Activated T-helper 17 cell treated with anti-CD3 and anti-CD28 coated beads, Interleukin-2, amount 50 U/mL, for 72 hours (primary cell): ENCODE measurements at regions not wholly inside any gene's neighbourhood (a gene's known extent, or its start where the extent isn't known, plus 50 kb on each side); places are given as distances from the start of the nearest gene placed in this dataset.
"Not testable (repeated sequence)": the region's sequence is repeated elsewhere in the genome, so short reads cannot be mapped to it uniquely, and the experiment has no call there.

Experiments
- ATAC-seq: fragments of 150-1000 bp; cut with Tn5 transposase; replicated peaks from 2 replicates; pipeline ENCODE4 v1.10.0; 2021; ENCODE audit warnings: mild to moderate bottlenecking, moderate library complexity
- H3K27ac Mint-ChIP-seq: one replicate; pipeline ENCODE4 v1.8.0; 2022; ENCODE audit warnings: mixed read lengths
- H3K27me3 Mint-ChIP-seq: one replicate; pipeline ENCODE4 v1.8.0; 2022; ENCODE audit warnings: mixed read lengths
- H3K36me3 Mint-ChIP-seq: one replicate; pipeline ENCODE4 v1.8.0; 2022; ENCODE audit warnings: low read depth, mild to moderate bottlenecking, mixed read lengths
- H3K4me1 Mint-ChIP-seq: one replicate; pipeline ENCODE4 v1.8.0; 2022; ENCODE audit warnings: mixed read lengths
- H3K4me3 Mint-ChIP-seq: one replicate; pipeline ENCODE4 v1.8.0; 2022; ENCODE audit warnings: mild to moderate bottlenecking, mixed read lengths
- H3K9me3 Mint-ChIP-seq: one replicate; pipeline ENCODE4 v1.8.0; 2022; ENCODE audit warnings: mixed read lengths

- Mint-ChIP-seq H3K4me1 (no peaks in the 10 kb centered on the region), H3K36me3 (no peaks in the 10 kb centered on the region), H3K9me3 (no peaks in the 10 kb centered on the region), H3K27ac (no peak overlapping the region), H3K4me3 (no peak overlapping the region), H3K27me3 (peaks cover 34% of the 10 kb centered on the region)
- ATAC-seq, result no peak
Measured at GRCh38 chr19:31037286-31037980, 311.8 kb downstream of the TSHZ3 start.

DNA sequence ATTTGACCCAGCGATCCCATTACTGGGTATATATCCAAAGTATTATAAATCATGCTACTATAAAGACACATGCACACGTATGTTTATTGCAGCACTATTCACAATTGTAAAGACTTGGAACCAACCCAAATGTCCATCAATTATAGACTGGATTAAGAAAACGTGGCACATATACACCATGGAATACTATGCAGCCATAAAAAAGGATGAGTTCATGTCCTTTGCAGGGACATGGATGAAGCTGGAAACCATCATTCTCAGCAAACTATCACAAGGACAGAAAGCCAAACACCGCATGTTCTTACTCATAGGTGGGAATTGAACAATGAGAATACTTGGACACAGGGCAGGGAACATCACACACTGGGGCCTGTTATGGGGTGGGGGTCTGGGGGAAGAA is 317.8 kb downstream of the TSHZ3 start:
- H3K36me3 Mint-ChIP-seq, H3K4me3 Mint-ChIP-seq, H3K9me3 Mint-ChIP-seq, H3K27ac Mint-ChIP-seq, ATAC-seq, H3K4me1 Mint-ChIP-seq: not testable (repeated sequence)
- peaks cover 21% of the 10 kb centered on the region for H3K27me3 Mint-ChIP-seq

- no peak overlapping the region for H3K27ac Mint-ChIP-seq
- H3K4me3 Mint-ChIP-seq, result no peak overlapping the region
- ATAC-seq, result no peak
- H3K4me1 Mint-ChIP-seq, result no peaks in the 10 kb centered on the region
- H3K27me3 Mint-ChIP-seq, result peaks cover 25% of the 10 kb centered on the region
- peaks cover 8% of the 10 kb centered on the region for H3K9me3 Mint-ChIP-seq
- no peaks in the 10 kb centered on the region for H3K36me3 Mint-ChIP-seq
Measured at GRCh38 chr19:31023038-31023437, 326.2 kb downstream of the TSHZ3 start.

DNA sequence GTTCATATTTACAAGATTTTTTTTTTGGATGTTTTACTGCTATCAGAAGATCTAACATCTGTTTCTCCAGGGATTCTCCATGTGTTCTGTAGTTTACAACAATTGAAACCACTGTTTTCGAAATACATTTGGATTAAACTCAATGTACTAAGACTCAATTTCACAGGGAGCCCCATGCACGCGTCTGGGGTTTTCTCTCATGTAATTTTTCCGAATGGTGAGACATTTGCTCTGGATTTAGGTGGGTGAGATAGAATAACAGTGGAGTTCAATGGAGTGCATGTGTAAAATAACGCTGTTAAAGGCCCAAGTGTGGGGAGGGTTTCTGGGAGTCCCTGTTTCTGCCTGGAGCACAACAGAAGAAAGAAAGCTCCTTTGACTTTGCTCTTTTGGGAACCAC is 330.3 kb downstream of the TSHZ3 start:
- ATAC-seq, result no peak
- no peak overlapping the region for H3K4me3 Mint-ChIP-seq
- no peaks in the 10 kb centered on the region for H3K4me1 Mint-ChIP-seq
- H3K9me3 Mint-ChIP-seq, result peaks cover 4% of the 10 kb centered on the region
- H3K27ac Mint-ChIP-seq, result no peak overlapping the region
- no peaks in the 10 kb centered on the region for H3K36me3 Mint-ChIP-seq
- peaks cover 35% of the 10 kb centered on the region for H3K27me3 Mint-ChIP-seq

GRCh38 chr19:31015778-31016177 is 333.5 kb downstream of the TSHZ3 start:
- no peaks in the 10 kb centered on the region for H3K9me3 Mint-ChIP-seq
- H3K36me3 Mint-ChIP-seq, result no peaks in the 10 kb centered on the region
- H3K27ac Mint-ChIP-seq, result no peak overlapping the region
- no peak overlapping the region for H3K4me3 Mint-ChIP-seq
- H3K4me1 Mint-ChIP-seq, result no peaks in the 10 kb centered on the region
- no peak for ATAC-seq
- H3K27me3 Mint-ChIP-seq, result peaks cover 26% of the 10 kb centered on the region

GRCh38 chr19:31014668-31015067 is 334.6 kb downstream of the TSHZ3 start:
- H3K4me1 Mint-ChIP-seq, result no peaks in the 10 kb centered on the region
- no peaks in the 10 kb centered on the region for H3K36me3 Mint-ChIP-seq
- ATAC-seq, result no peak
- H3K4me3 Mint-ChIP-seq, result no peak overlapping the region
- H3K27me3 Mint-ChIP-seq, result peaks cover 26% of the 10 kb centered on the region
- H3K27ac Mint-ChIP-seq, result no peak overlapping the region
- H3K9me3 Mint-ChIP-seq, result no peaks in the 10 kb centered on the region

DNA sequence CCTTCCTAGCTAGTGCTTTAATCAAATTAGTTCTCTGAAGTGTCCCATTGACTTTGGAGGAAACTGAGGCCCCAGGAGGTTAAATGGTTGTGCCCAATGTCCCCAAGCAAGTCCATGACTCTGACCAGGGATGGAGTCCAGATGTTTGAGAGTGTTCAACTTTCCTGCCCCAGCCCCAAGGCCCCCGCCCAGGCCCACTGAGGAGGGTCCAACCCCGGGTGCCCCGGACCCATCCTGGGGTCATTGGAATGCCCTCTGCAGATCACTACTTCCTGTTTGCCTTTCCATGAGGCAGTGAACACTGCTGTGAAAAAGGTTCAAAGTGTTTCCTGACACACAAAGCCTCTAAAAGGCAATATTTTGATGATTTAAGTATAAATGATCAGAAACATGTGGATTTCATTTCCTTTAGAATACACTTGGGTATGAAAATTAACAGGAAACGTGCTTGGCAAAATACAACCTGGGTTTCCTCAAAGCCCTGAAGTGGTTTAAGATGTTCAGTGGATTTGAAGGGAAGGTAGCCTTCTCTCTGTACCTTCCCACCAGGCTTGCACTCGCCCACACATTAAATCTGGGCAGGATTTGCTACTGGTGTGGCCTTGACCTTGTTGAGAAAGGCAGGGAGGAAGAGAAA is 335.7 kb downstream of the TSHZ3 start:
- no peak overlapping the region for H3K27ac Mint-ChIP-seq
- H3K9me3 Mint-ChIP-seq, result peaks cover under 1% of the 10 kb centered on the region
- peaks cover 22% of the 10 kb centered on the region for H3K27me3 Mint-ChIP-seq
- no peaks in the 10 kb centered on the region for H3K4me1 Mint-ChIP-seq
- no peak overlapping the region for H3K4me3 Mint-ChIP-seq
- H3K36me3 Mint-ChIP-seq, result no peaks in the 10 kb centered on the region
- no peak for ATAC-seq

DNA sequence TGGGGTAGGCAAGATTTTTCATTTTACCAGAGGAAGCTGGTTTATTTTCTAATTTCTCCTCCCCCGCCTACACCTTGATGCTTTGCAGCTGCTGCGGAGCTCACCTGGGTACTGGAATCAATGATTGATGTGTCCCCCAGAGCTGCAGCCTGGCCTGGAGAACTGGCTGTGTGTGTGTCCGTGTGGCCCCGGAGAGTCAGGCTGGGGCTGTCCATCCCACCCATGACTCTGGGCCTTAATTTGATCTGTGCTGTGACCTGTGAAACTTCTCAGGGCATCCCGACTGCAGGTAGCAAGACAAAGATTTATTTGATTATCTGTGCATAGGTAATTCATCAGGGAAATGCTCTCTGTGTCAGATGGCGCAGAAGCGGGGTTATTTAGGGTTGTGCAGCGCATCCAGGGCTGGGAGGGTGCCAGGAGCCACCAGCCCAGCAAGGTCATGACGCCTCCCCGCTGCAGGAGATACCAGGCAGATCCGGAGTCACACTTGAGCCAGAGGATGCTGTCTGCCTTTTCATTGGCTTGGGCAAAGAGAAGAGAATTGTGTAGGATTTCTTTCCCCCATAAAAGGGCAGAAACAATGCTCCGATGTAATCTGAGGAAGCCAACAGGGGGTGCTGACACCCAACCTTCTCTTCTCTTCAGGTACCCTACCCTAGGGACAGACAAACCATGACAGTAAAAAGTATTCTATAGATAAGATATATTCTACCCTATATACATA is 346.6 kb downstream of the TSHZ3 start:
- Mint-ChIP-seq H3K4me3 (no peak overlapping the region), H3K27ac (no peak overlapping the region), H3K4me1 (no peaks in the 10 kb centered on the region), H3K9me3 (peaks cover 13% of the 10 kb centered on the region), H3K27me3 (peaks cover 5% of the 10 kb centered on the region), H3K36me3 (no peaks in the 10 kb centered on the region)
- ATAC-seq, result no peak

GRCh38 chr19:31001991-31002390 is 347.2 kb downstream of the TSHZ3 start:
- ATAC-seq, result no peak
- Mint-ChIP-seq H3K27ac (no peak overlapping the region), H3K36me3 (no peaks in the 10 kb centered on the region), H3K4me1 (no peaks in the 10 kb centered on the region), H3K9me3 (peaks cover 11% of the 10 kb centered on the region), H3K4me3 (no peak overlapping the region), H3K27me3 (peaks cover 10% of the 10 kb centered on the region)

- ATAC-seq, result no peak
- H3K9me3 Mint-ChIP-seq, result peaks cover 9% of the 10 kb centered on the region
- H3K27me3 Mint-ChIP-seq, result peaks cover 10% of the 10 kb centered on the region
- no peak overlapping the region for H3K4me3 Mint-ChIP-seq
- no peak overlapping the region for H3K27ac Mint-ChIP-seq
- H3K36me3 Mint-ChIP-seq, result no peaks in the 10 kb centered on the region
- no peaks in the 10 kb centered on the region for H3K4me1 Mint-ChIP-seq
Measured at GRCh38 chr19:31000913-31001312, 348.3 kb downstream of the TSHZ3 start.

DNA sequence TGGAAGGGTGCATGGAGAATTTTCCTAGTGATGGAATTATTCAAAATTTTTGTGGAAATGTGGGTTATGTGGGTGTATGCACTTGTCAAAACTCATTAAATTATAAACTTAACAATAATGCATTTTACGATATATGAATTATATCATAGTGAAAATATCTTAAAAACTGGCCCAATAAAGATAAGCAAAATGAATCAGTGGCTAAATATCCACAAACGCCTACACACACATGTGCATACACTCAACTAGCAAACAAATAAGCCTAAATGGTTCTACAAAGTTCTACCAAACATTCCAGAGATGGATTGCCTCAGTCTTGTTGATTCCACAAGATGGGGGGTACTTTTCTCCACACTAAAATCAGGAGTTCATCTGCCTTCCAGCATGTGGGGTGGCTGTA is 349.5 kb downstream of the TSHZ3 start:
- H3K9me3 Mint-ChIP-seq, result peaks cover 4% of the 10 kb centered on the region
- no peak overlapping the region for H3K27ac Mint-ChIP-seq
- H3K4me1 Mint-ChIP-seq, result no peaks in the 10 kb centered on the region
- ATAC-seq, result no peak
- H3K4me3 Mint-ChIP-seq, result no peak overlapping the region
- no peaks in the 10 kb centered on the region for H3K36me3 Mint-ChIP-seq
- peaks cover 13% of the 10 kb centered on the region for H3K27me3 Mint-ChIP-seq

DNA sequence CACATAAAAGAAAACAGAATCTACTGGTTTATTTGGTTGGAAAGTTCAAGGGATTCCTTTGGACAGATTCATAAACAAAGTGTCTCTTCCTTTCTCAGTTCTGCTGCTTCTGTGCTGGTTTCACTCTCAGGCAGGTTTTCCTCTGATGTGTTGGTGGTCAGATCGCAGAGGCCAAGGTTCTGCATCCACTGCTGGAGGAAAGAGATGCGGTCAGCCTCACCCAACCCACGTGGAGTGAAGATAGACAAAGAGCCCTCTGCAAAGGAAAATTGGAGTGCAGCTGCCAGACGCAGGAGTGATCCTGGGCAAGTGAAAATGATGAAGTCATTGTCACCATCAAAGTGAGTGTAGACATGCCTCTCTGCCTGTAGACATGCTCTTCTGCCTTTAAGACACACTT is 352.0 kb downstream of the TSHZ3 start:
- no peak for ATAC-seq
- H3K4me3 Mint-ChIP-seq, result no peak overlapping the region
- H3K36me3 Mint-ChIP-seq, result no peaks in the 10 kb centered on the region
- no peaks in the 10 kb centered on the region for H3K4me1 Mint-ChIP-seq
- peaks cover 18% of the 10 kb centered on the region for H3K27me3 Mint-ChIP-seq
- no peak overlapping the region for H3K27ac Mint-ChIP-seq
- H3K9me3 Mint-ChIP-seq, result no peaks in the 10 kb centered on the region

DNA sequence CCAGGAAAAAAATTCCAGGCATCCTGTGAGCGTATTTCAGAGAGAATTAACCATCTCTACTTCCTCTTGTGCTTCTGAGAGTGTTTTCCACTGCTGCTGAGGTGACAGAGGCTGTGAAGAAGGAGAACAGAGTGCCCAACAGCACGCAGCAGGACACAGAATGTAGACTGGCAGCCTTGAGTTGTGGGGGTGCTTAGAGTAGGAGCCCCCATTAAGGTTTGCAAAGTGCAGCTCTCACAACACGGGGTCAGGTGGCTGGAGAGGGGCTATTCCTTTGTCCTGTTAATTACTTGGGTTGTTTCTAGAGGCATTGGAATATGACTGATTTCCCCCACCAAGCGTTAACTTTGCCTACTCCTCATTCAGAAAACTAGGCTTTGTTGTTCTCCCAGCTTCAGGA is 370.6 kb downstream of the TSHZ3 start:
- H3K4me1 Mint-ChIP-seq, result no peaks in the 10 kb centered on the region
- H3K27ac Mint-ChIP-seq, result no peak overlapping the region
- peaks cover 11% of the 10 kb centered on the region for H3K27me3 Mint-ChIP-seq
- peaks cover 10% of the 10 kb centered on the region for H3K9me3 Mint-ChIP-seq
- no peaks in the 10 kb centered on the region for H3K36me3 Mint-ChIP-seq
- no peak for ATAC-seq
- H3K4me3 Mint-ChIP-seq, result no peak overlapping the region

DNA sequence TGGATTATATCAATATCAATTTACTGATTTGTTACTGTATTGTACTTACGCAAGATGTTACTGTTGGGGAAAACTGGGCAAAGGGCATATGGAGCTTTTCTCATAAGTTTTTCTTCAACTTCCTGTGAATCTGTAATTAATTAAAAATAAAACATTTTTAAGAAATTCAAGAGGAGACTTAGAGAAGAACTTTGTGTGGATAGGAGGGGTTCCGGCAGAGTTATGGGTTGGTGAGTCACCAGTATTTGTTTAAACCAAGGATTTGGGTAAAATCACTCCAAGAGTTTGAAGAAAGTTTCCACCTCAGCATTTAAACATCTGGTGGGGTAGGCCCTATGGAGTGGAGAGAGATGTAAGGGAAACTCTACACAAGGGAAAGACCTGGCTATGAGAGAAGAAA is 379.6 kb downstream of the TSHZ3 start:
- Mint-ChIP-seq H3K27me3 (peaks cover 17% of the 10 kb centered on the region), H3K27ac (no peak overlapping the region), H3K9me3 (no peaks in the 10 kb centered on the region), H3K4me1 (no peaks in the 10 kb centered on the region), H3K36me3 (no peaks in the 10 kb centered on the region), H3K4me3 (no peak overlapping the region)
- no peak for ATAC-seq

GRCh38 chr19:30968841-30969399 is 380.3 kb downstream of the TSHZ3 start:
- H3K27me3 Mint-ChIP-seq, result peaks cover 18% of the 10 kb centered on the region
- no peak overlapping the region for H3K4me3 Mint-ChIP-seq
- no peak overlapping the region for H3K27ac Mint-ChIP-seq
- H3K9me3 Mint-ChIP-seq, result no peaks in the 10 kb centered on the region
- no peaks in the 10 kb centered on the region for H3K36me3 Mint-ChIP-seq
- no peak for ATAC-seq
- H3K4me1 Mint-ChIP-seq, result no peaks in the 10 kb centered on the region
